ENCODE measurements at regions not wholly inside any gene's neighbourhood (a gene's known extent, or its start where the extent isn't known, plus 50 kb on each side); places are given as distances from the start of the nearest gene placed in this dataset.

GRCh38 chr18:77505499-77505898 lies 255.9 kb downstream of the GALR1 start:
- TF ChIP-seq TAF1 (IDR thresholded peaks at IDR 0.05; ENCODE audit: borderline replicate concordance, insufficient read depth, low read length) (no peak), SIN3A (IDR thresholded peaks at IDR 0.05; ENCODE audit: borderline replicate concordance, insufficient read depth, low read length) (no peak), REST (IDR thresholded peaks at IDR 0.05; ENCODE audit: insufficient read depth in 1 of 2, low read depth in 2 of 2, low read length in 2 of 2) (no peak), FOXP2 (optimal IDR thresholded peaks at IDR 0.05; ENCODE audit: borderline replicate concordance, extremely low read depth, extremely low read length, insufficient read depth) (no peak), POLR2AphosphoS5 (IDR thresholded peaks at IDR 0.05; ENCODE audit: low read depth, low read length) (no peak)

GRCh38 chr18:77512152-77512551 lies 262.5 kb downstream of the GALR1 start:
- TF ChIP-seq TAF1 (IDR thresholded peaks at IDR 0.05; ENCODE audit: borderline replicate concordance, insufficient read depth, low read length) (no peak), SIN3A (IDR thresholded peaks at IDR 0.05; ENCODE audit: borderline replicate concordance, insufficient read depth, low read length) (no peak), REST (IDR thresholded peaks at IDR 0.05; ENCODE audit: insufficient read depth in 1 of 2, low read depth in 2 of 2, low read length in 2 of 2) (no peak), FOXP2 (optimal IDR thresholded peaks at IDR 0.05; ENCODE audit: borderline replicate concordance, extremely low read depth, extremely low read length, insufficient read depth) (no peak), POLR2AphosphoS5 (IDR thresholded peaks at IDR 0.05; ENCODE audit: low read depth, low read length) (no peak)

GRCh38 chr18:77517901-77518300 lies 268.3 kb downstream of the GALR1 start:
- TF ChIP-seq POLR2AphosphoS5 (IDR thresholded peaks at IDR 0.05; ENCODE audit: low read depth, low read length) (no peak), SIN3A (IDR thresholded peaks at IDR 0.05; ENCODE audit: borderline replicate concordance, insufficient read depth, low read length) (no peak), REST (IDR thresholded peaks at IDR 0.05; ENCODE audit: insufficient read depth in 1 of 2, low read depth in 2 of 2, low read length in 2 of 2) (no peak), FOXP2 (optimal IDR thresholded peaks at IDR 0.05; ENCODE audit: borderline replicate concordance, extremely low read depth, extremely low read length, insufficient read depth) (no peak), TAF1 (IDR thresholded peaks at IDR 0.05; ENCODE audit: borderline replicate concordance, insufficient read depth, low read length) (no peak)

GRCh38 chr18:77520767-77521166 lies 271.1 kb downstream of the GALR1 start:
- TF ChIP-seq TAF1 (IDR thresholded peaks at IDR 0.05; ENCODE audit: borderline replicate concordance, insufficient read depth, low read length): no peak
- TF ChIP-seq SIN3A (IDR thresholded peaks at IDR 0.05; ENCODE audit: borderline replicate concordance, insufficient read depth, low read length): no peak
- TF ChIP-seq POLR2AphosphoS5 (IDR thresholded peaks at IDR 0.05; ENCODE audit: low read depth, low read length): no peak
- no peak for TF ChIP-seq FOXP2 (optimal IDR thresholded peaks at IDR 0.05; ENCODE audit: borderline replicate concordance, extremely low read depth, extremely low read length, insufficient read depth)

GRCh38 chr18:77522051-77522675 lies 272.5 kb downstream of the GALR1 start:
- no peak for TF ChIP-seq TAF1 (IDR thresholded peaks at IDR 0.05; ENCODE audit: borderline replicate concordance, insufficient read depth, low read length)
- TF ChIP-seq REST (IDR thresholded peaks at IDR 0.05; ENCODE audit: insufficient read depth in 1 of 2, low read depth in 2 of 2, low read length in 2 of 2): no peak
- TF ChIP-seq SIN3A (IDR thresholded peaks at IDR 0.05; ENCODE audit: borderline replicate concordance, insufficient read depth, low read length): no peak
- no peak for TF ChIP-seq POLR2AphosphoS5 (IDR thresholded peaks at IDR 0.05; ENCODE audit: low read depth, low read length)
- TF ChIP-seq FOXP2 (optimal IDR thresholded peaks at IDR 0.05; ENCODE audit: borderline replicate concordance, extremely low read depth, extremely low read length, insufficient read depth): no peak
